ENCODE measurements at regions not wholly inside any gene's neighbourhood (a gene's known extent, or its start where the extent isn't known, plus 50 kb on each side); places are given as distances from the start of the nearest gene placed in this dataset.
"Not testable (repeated sequence)": the region's sequence is repeated elsewhere in the genome, so short reads cannot be mapped to it uniquely, and the experiment has no call there.

DNA sequence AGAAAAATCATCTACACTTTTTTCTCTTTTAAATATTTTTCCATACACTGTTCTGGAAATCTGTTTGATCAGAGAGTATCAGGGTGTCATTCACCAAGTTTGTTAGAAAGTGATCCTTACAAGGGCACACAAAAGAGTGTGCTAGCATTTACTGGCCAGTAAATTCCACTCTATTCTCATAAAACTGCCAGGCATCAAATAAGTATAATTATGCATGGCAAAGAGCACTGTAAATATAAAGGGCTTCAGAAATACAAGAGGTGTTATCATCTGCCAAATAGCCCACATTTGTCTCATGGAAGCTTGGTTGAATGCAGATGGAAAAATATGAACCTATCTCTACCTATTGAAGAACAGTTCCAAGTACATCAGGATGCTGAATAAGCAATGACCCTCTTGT, 847.3 kb upstream of the ACVR2A start:
- no peak for DNase-seq

GRCh38 chr2:146994246-146994645, 850.6 kb upstream of the ACVR2A start:
- no peak for DNase-seq

DNA sequence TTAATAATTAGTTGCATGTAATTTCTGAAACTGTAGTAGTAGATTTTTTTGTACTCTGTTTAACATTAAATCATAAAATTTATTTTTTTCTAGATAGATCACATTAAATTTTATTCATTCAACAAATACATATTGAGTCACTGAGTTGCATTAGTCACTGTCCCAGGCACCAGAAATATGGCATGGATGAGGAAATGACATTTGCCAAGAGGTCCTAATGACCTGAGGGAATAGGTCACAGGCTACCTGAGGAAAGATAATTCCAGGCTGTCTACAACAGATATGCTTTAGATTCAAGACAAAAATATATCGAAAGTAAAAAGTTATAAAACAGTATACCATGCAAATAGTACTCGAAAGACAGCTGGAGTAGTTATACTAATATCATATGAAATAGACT, 852.4 kb upstream of the ACVR2A start:
- DNase-seq: no peak

- DNase-seq: no peak
Observed at GRCh38 chr2:146992057-146992456, 852.8 kb upstream of the ACVR2A start.

GRCh38 chr2:146990311-146991054, 854.3 kb upstream of the ACVR2A start:
- no peak for DNase-seq

DNA sequence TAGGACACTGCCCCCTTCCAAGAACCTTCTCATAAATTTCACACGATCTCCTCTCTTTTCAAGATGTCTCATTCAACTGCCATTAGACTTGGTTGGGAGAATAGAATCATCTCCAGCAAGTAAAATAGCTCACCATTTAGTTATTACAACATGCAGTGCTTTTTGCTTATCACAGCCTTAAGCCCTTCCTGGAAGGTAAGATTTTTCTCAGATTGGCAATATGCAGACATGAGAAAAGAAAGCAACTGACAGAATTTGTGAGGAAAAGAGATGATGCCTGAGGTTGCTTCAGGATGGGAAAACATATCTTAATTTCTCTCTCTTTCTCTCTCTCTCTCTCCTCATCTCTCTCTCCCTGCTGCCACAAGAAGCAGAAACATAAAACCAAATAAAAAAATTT, 855.1 kb upstream of the ACVR2A start:
- DNase-seq: no peak

DNA sequence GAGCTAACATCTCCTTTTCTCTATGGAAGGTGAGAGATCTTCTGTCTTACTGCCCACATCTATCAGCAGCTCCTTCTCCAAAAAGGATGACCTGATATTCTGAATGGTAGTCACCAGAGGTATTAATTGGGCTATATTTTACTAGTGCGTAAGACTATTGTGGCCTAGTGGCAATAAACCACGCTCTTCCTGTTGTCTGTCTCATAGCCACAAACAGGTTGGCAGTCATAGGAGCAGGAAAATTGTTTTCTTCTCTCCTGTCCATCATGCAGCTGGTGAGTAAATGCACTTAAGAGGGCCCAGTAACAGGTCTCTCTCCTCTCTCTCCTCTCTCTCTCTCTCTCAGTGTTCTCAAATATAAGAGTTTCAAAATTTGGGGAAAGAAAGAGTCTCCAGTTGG, 856.8 kb upstream of the ACVR2A start:
- DNase-seq: no peak

DNA sequence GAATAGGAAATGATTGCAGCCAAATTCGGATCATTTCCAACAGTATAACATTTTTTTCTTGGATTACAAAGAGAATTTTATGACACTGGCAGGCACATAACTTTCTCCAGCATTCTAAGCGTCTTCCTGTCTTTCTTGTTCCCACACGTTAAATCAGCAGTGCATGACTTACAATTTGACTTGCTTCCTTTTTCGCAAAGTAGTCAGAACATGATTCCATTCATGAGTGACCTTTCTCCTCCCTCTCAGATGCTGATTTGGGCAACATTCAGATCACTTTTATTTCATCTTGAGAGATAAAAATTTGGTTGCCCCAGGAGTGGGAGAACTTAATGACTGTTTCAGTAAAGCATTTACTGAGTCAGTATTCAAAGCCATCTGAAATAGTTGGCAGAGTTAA, 858.7 kb upstream of the ACVR2A start:
- DNase-seq: no peak

- DNase-seq: no peak
Observed at GRCh38 chr2:146985753-146986152, 859.1 kb upstream of the ACVR2A start.

- DNase-seq: no peak
Observed at GRCh38 chr2:146984014-146984413, 860.8 kb upstream of the ACVR2A start.

GRCh38 chr2:146982393-146982846, 862.4 kb upstream of the ACVR2A start:
- DNase-seq: no peak

DNA sequence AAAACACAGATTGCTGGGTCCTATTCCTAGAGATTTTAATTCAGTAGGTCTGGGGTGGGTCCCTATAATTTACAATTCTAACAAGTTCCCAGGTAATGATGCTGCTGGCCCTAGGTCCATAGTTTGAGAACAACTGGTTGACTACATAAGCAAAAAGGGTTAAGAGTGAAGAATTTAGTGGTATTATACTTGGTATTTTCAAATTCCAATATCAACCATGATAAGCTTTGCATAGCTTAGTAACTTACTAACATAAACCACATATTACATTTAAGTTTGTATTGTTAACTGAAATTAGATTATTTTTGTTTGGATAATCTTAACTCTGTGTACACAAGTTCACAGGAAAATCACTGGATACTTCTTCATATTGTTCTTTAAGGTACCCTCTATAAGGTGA, 862.9 kb upstream of the ACVR2A start:
- DNase-seq: no peak

- no peak for DNase-seq
Observed at GRCh38 chr2:146979746-146980145, 865.1 kb upstream of the ACVR2A start.

GRCh38 chr2:146978577-146979555, 866.0 kb upstream of the ACVR2A start:
- no peak for DNase-seq

DNA sequence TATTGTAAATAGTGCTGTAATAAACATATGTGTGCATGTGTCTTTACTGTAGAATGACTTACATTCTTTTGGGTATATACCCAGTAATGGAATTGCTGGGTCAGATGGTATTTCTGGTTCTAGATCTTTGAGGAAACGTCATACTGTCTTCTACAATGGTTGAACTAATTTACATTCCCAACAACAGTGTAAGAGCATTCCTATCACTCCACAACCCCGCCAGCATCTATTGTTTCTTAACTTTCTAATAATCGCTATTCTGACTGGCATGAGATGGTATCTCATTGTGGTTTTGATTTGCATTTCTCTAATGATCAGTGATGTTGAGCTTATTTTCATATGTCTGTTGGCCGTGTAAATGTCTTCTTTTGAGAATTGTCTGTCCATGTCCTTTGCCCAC, 873.8 kb upstream of the ACVR2A start:
- not testable (repeated sequence) for DNase-seq

- not testable (repeated sequence) for DNase-seq
Observed at GRCh38 chr2:146969703-146970102, 875.1 kb upstream of the ACVR2A start.

DNA sequence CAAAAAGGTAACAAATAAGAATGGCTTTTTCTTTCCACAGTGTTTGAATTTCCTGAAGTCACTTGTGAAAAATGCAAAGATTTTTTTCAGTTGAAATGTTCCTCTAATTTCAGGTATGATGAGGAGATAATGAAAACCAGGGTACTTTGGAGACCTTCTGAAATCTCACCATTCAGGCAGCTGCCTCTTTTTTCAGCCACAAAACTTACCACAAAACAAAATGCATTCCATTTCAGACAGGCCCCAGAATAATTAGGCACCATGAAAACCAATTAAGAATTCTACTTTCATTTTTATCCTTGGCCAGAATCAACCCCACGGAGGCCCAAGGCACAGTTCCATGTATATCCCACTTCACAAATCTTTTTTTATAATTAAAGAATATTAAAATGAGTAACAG, 880.3 kb upstream of the ACVR2A start:
- DNase-seq: no peak

- no peak for DNase-seq
Observed at GRCh38 chr2:146954544-146954943, 890.3 kb upstream of the ACVR2A start.

GRCh38 chr2:146952696-146953095, 892.1 kb upstream of the ACVR2A start:
- DNase-seq: no peak

DNA sequence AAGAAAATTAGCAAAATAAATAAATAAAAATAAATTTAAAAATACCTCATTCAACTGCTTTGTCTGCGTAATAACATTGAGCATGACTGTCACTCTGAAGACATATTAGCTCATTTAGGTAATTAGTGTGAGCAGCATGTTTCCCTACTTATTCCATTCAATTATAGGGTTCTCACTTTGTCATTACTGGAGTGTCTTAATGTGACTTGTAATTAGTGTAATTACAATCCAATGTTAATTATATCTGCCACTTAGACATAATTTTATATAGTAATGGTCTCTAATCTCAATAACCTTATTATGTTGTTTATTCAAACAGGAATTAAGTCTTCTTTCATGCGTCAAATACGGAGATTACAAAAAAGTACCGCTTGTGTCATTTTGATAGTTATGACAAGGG, 893.9 kb upstream of the ACVR2A start:
- DNase-seq: no peak

DNA sequence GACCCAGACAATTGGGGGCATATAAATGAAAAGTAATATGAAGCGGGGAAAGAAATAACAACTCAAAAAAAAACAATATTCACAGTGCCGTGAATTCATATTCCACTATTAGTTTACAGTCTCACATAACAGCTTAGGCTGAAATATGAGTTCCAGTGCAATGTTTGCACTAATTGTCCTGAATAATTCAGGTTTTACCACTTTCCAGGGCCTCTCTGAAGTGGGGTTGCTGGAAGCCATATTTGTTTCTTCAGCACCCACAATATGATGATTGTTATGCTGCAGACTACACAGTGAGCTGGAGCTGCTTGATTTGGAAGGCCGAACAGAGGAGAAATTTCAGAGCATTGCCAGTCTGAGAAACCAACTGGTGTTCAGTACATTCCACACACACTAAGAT, 894.5 kb upstream of the ACVR2A start:
- no peak for DNase-seq

DNA sequence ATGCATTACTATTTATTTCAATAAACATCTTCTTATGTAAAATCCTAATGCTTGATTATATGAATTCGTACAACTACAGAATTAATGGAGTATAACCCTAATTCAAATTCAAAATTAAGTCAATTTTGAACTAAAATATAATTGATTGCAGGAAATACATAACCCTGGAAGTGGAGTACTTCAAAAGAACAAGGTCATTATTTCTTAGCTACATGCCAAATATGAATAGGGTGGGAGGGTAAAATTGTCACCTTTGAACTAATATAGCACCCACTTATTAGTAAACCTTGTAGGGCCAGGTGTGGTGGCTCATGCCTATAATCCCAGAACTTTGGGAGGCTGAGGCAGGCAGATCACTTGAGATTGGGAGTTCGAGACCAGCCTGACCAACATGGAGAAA, 895.4 kb upstream of the ACVR2A start:
- no peak for DNase-seq

- DNase-seq: no peak
Observed at GRCh38 chr2:146944601-146945000, 900.2 kb upstream of the ACVR2A start.

Measured in T-helper 2 cell (primary cell).